OCI-LY1 (cell line): ENCODE measurements at regions not wholly inside any gene's neighbourhood (a gene's known extent, or its start where the extent isn't known, plus 50 kb on each side); places are given as distances from the start of the nearest gene placed in this dataset.

ENCODE experiments used
- H2AFZ ChIP-seq: fragments of 200-600 bp; sonication (generic), shearing (Covaris generic); 2 replicates; pipeline ENCODE4 v1.6.0; 2014; ENCODE audit warnings: antibody characterized with exemption, mild to moderate bottlenecking, low read length
- H3F3A ChIP-seq: fragments of 200-600 bp; sonication (generic), shearing (Covaris generic); 2 replicates; pipeline ENCODE4 v1.6.0; 2014; ENCODE audit warnings: mild to moderate bottlenecking, antibody characterized with exemption, low read length, moderate library complexity; ENCODE audit not compliant: insufficient read depth
- H3K27ac ChIP-seq: fragments of 200-600 bp; sonication (generic); 2 replicates; pipeline ENCODE4 v1.5.1; 2014; ENCODE audit warnings: low read length, mixed run types, mild to moderate bottlenecking, low read depth; ENCODE audit not compliant: poor library complexity, severe bottlenecking
- H3K27me3 ChIP-seq: fragments of 200-600 bp; sonication (generic); 2 replicates; pipeline ENCODE4 v1.6.0; 2014; ENCODE audit warnings: antibody characterized with exemption, mild to moderate bottlenecking, low read length, moderate library complexity; ENCODE audit not compliant: insufficient read depth
- H3K36me3 ChIP-seq: fragments of 200-600 bp; sonication (generic); 2 replicates; pipeline ENCODE4 v1.6.1; 2014; ENCODE audit warnings: mild to moderate bottlenecking, antibody characterized with exemption, low read length, moderate library complexity, mixed read lengths; ENCODE audit not compliant: insufficient read depth
- H3K4me1 ChIP-seq: fragments of 200-600 bp; sonication (generic); 2 replicates; pipeline ENCODE4 v1.5.1; 2014; ENCODE audit warnings: mild to moderate bottlenecking, low read length, moderate library complexity; ENCODE audit not compliant: insufficient read depth, severe bottlenecking
- H3K4me2 ChIP-seq: fragments of 200-600 bp; sonication (generic), shearing (Covaris generic); 2 replicates; pipeline ENCODE4 v1.6.1; 2014; ENCODE audit warnings: low read length
- H3K4me3 ChIP-seq: fragments of 200-600 bp; sonication (generic); 2 replicates; pipeline ENCODE4 v1.5.1; 2014; ENCODE audit warnings: low read length, low read depth, mild to moderate bottlenecking, mixed read lengths; ENCODE audit not compliant: poor library complexity, severe bottlenecking
- H3K79me2 ChIP-seq: fragments of 200-600 bp; shearing (Covaris generic); 2 replicates; pipeline ENCODE4 v1.6.1; 2016; ENCODE audit warnings: mixed run types, low read length, mixed read lengths; ENCODE audit not compliant: insufficient read depth
- H3K9ac ChIP-seq: fragments of 200-600 bp; sonication (generic), shearing (Covaris generic); 2 replicates; pipeline ENCODE4 v1.6.1; 2014; ENCODE audit warnings: mild to moderate bottlenecking, low read length, mixed read lengths
- H3K9me2 ChIP-seq: fragments of 200-600 bp; sonication (generic), shearing (Covaris generic); 2 replicates; pipeline ENCODE4 v1.6.1; 2014; ENCODE audit warnings: low read depth, mild to moderate bottlenecking, low read length, mixed read lengths
- H3K9me3 ChIP-seq: fragments of 200-600 bp; shearing (Covaris generic); 2 replicates; pipeline ENCODE4 v1.6.1; 2014; ENCODE audit warnings: low read length, mixed read lengths
- H4K20me1 ChIP-seq: fragments of 200-600 bp; sonication (generic), shearing (Covaris generic); 2 replicates; pipeline ENCODE4 v1.6.0; 2016; ENCODE audit warnings: mild to moderate bottlenecking, low read length; ENCODE audit not compliant: insufficient read depth
- CTCF ChIP-seq: fragments of 200-600 bp; sonication (generic), shearing (Covaris generic); IDR thresholded peaks from 2 replicates; pipeline ENCODE4 v1.5.1; 2017; ENCODE audit warnings: mild to moderate bottlenecking, antibody characterized with exemption, low read length, moderate library complexity, mixed read lengths
- EZH2 ChIP-seq: fragments of 200-600 bp; sonication (generic), shearing (Covaris generic); IDR thresholded peaks from 2 replicates; pipeline ENCODE4 v1.8.0; 2017; ENCODE audit warnings: borderline replicate concordance, mixed run types, mild to moderate bottlenecking, antibody characterized with exemption, low read length, moderate library complexity, mixed read lengths

- no peaks in the 10 kb centered on the region for H3K4me1 ChIP-seq
- no peak for TF ChIP-seq CTCF
- TF ChIP-seq EZH2, result no peak
- no peak overlapping the region for H2AFZ ChIP-seq
- H3K4me3 ChIP-seq, result no peak overlapping the region
- H3K9ac ChIP-seq, result no peak overlapping the region
- H3K27me3 ChIP-seq, result no peaks in the 10 kb centered on the region
- H3K4me2 ChIP-seq, result no peak overlapping the region
- H3K27ac ChIP-seq, result no peak overlapping the region
- H3K79me2 ChIP-seq, result no peaks in the 10 kb centered on the region
- no peaks in the 10 kb centered on the region for H3F3A ChIP-seq
- no peaks in the 10 kb centered on the region for H3K36me3 ChIP-seq
- no peaks in the 10 kb centered on the region for H4K20me1 ChIP-seq
- H3K9me2 ChIP-seq, result no peaks in the 10 kb centered on the region
- H3K9me3 ChIP-seq, result no peaks in the 10 kb centered on the region
Observed at GRCh38 chr4:18247189-18247588, 225.6 kb upstream of the LCORL start.

GRCh38 chr4:18242919-18243693 is 221.6 kb upstream of the LCORL start:
- no peak overlapping the region for H3K4me2 ChIP-seq
- no peaks in the 10 kb centered on the region for H3K9me2 ChIP-seq
- no peaks in the 10 kb centered on the region for H3K9me3 ChIP-seq
- no peaks in the 10 kb centered on the region for H4K20me1 ChIP-seq
- no peaks in the 10 kb centered on the region for H3K27me3 ChIP-seq
- no peaks in the 10 kb centered on the region for H3K36me3 ChIP-seq
- no peaks in the 10 kb centered on the region for H3F3A ChIP-seq
- no peaks in the 10 kb centered on the region for H3K4me1 ChIP-seq
- no peak overlapping the region for H2AFZ ChIP-seq
- no peak overlapping the region for H3K9ac ChIP-seq
- no peaks in the 10 kb centered on the region for H3K79me2 ChIP-seq
- TF ChIP-seq CTCF (no peak), EZH2 (no peak)
- no peak overlapping the region for H3K4me3 ChIP-seq
- no peak overlapping the region for H3K27ac ChIP-seq

GRCh38 chr4:18241727-18242126 is 220.2 kb upstream of the LCORL start:
- TF ChIP-seq CTCF (no peak), EZH2 (no peak)

More at GRCh38 chr4:18241727-18242126, 220.2 kb upstream of the LCORL start:
- Histone ChIP-seq H3K36me3 (no peaks in the 10 kb centered on the region), H3K79me2 (no peaks in the 10 kb centered on the region), H3K9me3 (no peaks in the 10 kb centered on the region), H2AFZ (no peak overlapping the region), H3K4me3 (no peak overlapping the region), H3K9me2 (no peaks in the 10 kb centered on the region), H3K4me2 (no peak overlapping the region), H3K9ac (no peak overlapping the region), H3F3A (no peaks in the 10 kb centered on the region), H3K27ac (no peak overlapping the region), H4K20me1 (no peaks in the 10 kb centered on the region), H3K27me3 (no peaks in the 10 kb centered on the region), H3K4me1 (no peaks in the 10 kb centered on the region)
